ENCODE measurements at regions not wholly inside any gene's neighbourhood (a gene's known extent, or its start where the extent isn't known, plus 50 kb on each side); places are given as distances from the start of the nearest gene placed in this dataset.

- no peaks in the 10 kb centered on the region for H3K9me3 ChIP-seq
- H3K36me3 ChIP-seq: no peaks in the 10 kb centered on the region
- H3K4me3 ChIP-seq: no peak overlapping the region
- no peaks in the 10 kb centered on the region for H3K4me1 ChIP-seq
- no peaks in the 10 kb centered on the region for H3K27me3 ChIP-seq
- no peak for DNase-seq
- no peak overlapping the region for H3K27ac ChIP-seq
- intact Hi-C loops (cut with DNase I; ENCODE audit: low total_unique reads): no loop called here
- no peak for TF ChIP-seq CTCF (IDR thresholded peaks at IDR 0.05)
Measured at GRCh38 chr3:72577190-72577589, 271.1 kb downstream of the SHQ1 start.

DNA sequence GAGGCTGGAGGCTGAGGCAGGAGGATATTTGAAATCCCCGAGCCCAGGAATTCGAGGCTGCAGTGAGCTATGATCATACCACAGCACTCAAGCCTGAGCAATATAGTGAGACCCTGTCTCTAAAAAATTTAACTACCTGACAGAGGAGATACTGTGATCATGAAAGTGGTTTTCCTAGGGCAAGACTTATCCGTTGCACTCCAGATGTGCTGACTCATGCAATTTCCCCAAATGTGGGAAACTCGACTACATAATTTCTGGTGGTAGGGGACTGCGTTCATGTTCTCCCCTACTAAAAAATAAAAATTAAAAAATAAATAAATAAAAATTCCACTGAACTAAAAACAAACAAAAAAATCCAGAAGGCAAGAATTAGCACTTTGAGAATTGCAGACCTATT is 271.7 kb downstream of the SHQ1 start:
- Histone ChIP-seq H3K27ac (no peak overlapping the region), H3K4me3 (no peak overlapping the region), H3K4me1 (peaks cover 0 to 5% (median 0%) of the 10 kb centered on the region in 4 donors), H3K36me3 (no peaks in the 10 kb centered on the region), H3K9me3 (no peaks in the 10 kb centered on the region), H3K27me3 (no peaks in the 10 kb centered on the region)
- TF ChIP-seq CTCF (IDR thresholded peaks at IDR 0.05): no peak
- intact Hi-C loops (cut with DNase I; ENCODE audit: low total_unique reads): no loop called here
- no peak for DNase-seq

DNA sequence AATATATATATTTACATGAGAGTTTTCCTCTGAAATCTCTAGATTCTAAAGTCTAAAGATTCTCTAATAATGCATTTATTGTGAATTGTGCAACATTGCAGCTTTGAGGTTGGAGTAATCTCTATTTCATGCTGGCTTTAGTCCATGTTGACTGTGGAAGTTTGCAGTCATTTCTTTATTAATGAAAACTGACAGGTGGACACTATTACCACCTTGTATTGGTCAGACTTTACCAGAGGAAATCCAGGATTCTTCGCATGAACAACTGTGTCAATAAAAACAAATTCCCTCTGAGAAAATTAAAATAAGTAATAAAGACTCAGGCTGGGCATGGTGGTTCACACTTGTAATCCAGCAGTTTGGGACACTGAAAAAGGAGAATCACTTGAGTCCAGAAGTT is 274.1 kb downstream of the SHQ1 start:
- Histone ChIP-seq H3K4me1 (peaks cover 0 to 6% (median 0%) of the 10 kb centered on the region in 4 donors), H3K27me3 (no peaks in the 10 kb centered on the region), H3K4me3 (no peak overlapping the region), H3K36me3 (no peaks in the 10 kb centered on the region), H3K9me3 (no peaks in the 10 kb centered on the region), H3K27ac (no peak overlapping the region)
- intact Hi-C loops (cut with DNase I; ENCODE audit: low total_unique reads): no loop called here
- no peak for TF ChIP-seq CTCF (IDR thresholded peaks at IDR 0.05)
- DNase-seq: no peak

- no peak overlapping the region for H3K27ac ChIP-seq
- DNase-seq: no peak
- no peaks in the 10 kb centered on the region for H3K27me3 ChIP-seq
- no peaks in the 10 kb centered on the region for H3K36me3 ChIP-seq
- intact Hi-C loops (cut with DNase I; ENCODE audit: low total_unique reads): no loop called here
- no peak for TF ChIP-seq CTCF (IDR thresholded peaks at IDR 0.05)
- H3K4me3 ChIP-seq: no peak overlapping the region
- H3K4me1 ChIP-seq: peaks cover 0 to 6% (median 0%) of the 10 kb centered on the region in 4 donors
- H3K9me3 ChIP-seq: no peaks in the 10 kb centered on the region
Measured at GRCh38 chr3:72573051-72573450, 275.2 kb downstream of the SHQ1 start.

- DNase-seq: no peak
- H3K9me3 ChIP-seq: no peaks in the 10 kb centered on the region
- H3K36me3 ChIP-seq: no peaks in the 10 kb centered on the region
- no peak overlapping the region for H3K4me3 ChIP-seq
- H3K27ac ChIP-seq: no peak overlapping the region
- TF ChIP-seq CTCF (IDR thresholded peaks at IDR 0.05): no peak
- peaks cover 0 to 6% (median 0%) of the 10 kb centered on the region in 4 donors for H3K4me1 ChIP-seq
- intact Hi-C loops (cut with DNase I; ENCODE audit: low total_unique reads): no loop called here
- H3K27me3 ChIP-seq: no peaks in the 10 kb centered on the region
Measured at GRCh38 chr3:72572489-72573007, 275.7 kb downstream of the SHQ1 start.

DNA sequence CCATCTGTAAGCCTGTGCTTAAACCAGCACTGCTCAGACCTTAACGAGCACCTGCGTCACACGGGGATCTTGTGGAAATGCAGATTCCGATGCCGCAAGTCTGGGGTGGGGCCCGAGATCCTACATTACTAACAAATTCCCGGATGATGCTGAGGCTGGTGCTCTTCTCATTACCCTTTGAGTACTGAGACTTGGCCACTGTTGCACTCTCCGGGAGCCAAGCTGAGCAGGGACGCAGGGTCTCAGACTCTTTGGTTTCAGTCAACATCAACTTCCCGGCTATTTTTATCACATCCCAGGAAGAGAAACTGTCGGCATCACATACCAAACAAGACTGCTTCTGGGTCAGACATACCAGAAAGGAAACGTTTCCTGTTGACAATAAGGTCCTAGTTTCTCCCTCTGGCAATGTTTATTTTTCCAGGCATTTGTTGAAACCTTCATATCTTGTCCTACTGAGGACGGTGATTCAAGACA is 276.6 kb downstream of the SHQ1 start:
- H3K4me3 ChIP-seq: no peak overlapping the region
- no peaks in the 10 kb centered on the region for H3K27me3 ChIP-seq
- H3K4me1 ChIP-seq: peaks cover 0 to 6% (median 0%) of the 10 kb centered on the region in 4 donors
- no peaks in the 10 kb centered on the region for H3K9me3 ChIP-seq
- intact Hi-C loops (cut with DNase I; ENCODE audit: low total_unique reads): no loop called here
- H3K36me3 ChIP-seq: no peaks in the 10 kb centered on the region
- DNase-seq: no peak
- no peak for TF ChIP-seq CTCF (IDR thresholded peaks at IDR 0.05)
- no peak overlapping the region for H3K27ac ChIP-seq

All from tibial artery (tissue), 4 donors.